ENCODE measurements at regions not wholly inside any gene's neighbourhood (a gene's known extent, or its start where the extent isn't known, plus 50 kb on each side); places are given as distances from the start of the nearest gene placed in this dataset.
A peak's percentile ranks its signal among the peaks of the same experiment; 100 is the strongest.

GRCh38 chr1:96872757-96873156 is 151.2 kb downstream of the PTBP2 start:
- H3K9me3 ChIP-seq (ENCODE audit: control insufficient read depth, insufficient read depth, low read depth, low read length) = no peaks in the 10 kb centered on the region
- H3K36me3 ChIP-seq (ENCODE audit: control insufficient read depth in 2 of 2, insufficient read depth in 1 of 2, low read length in 2 of 2) = no peaks in the 10 kb centered on the region
- no peak overlapping the region for H3K4me3 ChIP-seq (ENCODE audit: low read depth, low read length)
- no peak for TF ChIP-seq SP2 (tag by site-specific recombination; IDR thresholded peaks at IDR 0.05)
- TF ChIP-seq GLIS2 (tag by site-specific recombination; IDR thresholded peaks at IDR 0.05) = no peak
- TF ChIP-seq ZNF426 (tag by site-specific recombination; IDR thresholded peaks at IDR 0.05) = no peak
- no peak for TF ChIP-seq MYNN (tag by site-specific recombination; IDR thresholded peaks at IDR 0.05; ENCODE audit: borderline replicate concordance)
- TF ChIP-seq, protein P1, sequence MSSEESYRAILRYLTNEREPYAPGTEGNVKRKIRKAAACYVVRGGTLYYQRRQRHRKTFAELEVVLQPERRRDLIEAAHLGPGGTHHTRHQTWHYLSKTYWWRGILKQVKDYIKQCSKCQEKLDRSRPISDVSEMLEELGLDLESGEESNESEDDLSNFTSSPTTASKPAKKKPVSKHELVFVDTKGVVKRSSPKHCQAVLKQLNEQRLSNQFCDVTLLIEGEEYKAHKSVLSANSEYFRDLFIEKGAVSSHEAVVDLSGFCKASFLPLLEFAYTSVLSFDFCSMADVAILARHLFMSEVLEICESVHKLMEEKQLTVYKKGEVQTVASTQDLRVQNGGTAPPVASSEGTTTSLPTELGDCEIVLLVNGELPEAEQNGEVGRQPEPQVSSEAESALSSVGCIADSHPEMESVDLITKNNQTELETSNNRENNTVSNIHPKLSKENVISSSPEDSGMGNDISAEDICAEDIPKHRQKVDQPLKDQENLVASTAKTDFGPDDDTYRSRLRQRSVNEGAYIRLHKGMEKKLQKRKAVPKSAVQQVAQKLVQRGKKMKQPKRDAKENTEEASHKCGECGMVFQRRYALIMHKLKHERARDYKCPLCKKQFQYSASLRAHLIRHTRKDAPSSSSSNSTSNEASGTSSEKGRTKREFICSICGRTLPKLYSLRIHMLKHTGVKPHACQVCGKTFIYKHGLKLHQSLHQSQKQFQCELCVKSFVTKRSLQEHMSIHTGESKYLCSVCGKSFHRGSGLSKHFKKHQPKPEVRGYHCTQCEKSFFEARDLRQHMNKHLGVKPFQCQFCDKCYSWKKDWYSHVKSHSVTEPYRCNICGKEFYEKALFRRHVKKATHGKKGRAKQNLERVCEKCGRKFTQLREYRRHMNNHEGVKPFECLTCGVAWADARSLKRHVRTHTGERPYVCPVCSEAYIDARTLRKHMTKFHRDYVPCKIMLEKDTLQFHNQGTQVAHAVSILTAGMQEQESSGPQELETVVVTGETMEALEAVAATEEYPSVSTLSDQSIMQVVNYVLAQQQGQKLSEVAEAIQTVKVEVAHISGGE (tag by site-specific recombination; conservative IDR thresholded peaks at IDR 0.05; ENCODE audit: low read depth) = no peak
- no peak for TF ChIP-seq ZNF140 (tag by site-specific recombination; IDR thresholded peaks at IDR 0.05)
- no peak for TF ChIP-seq GFI1B (tag by site-specific recombination; IDR thresholded peaks at IDR 0.05)
- TF ChIP-seq GLIS1 (tag by site-specific recombination; IDR thresholded peaks at IDR 0.05) = no peak
- TF ChIP-seq ZIC2 (tag by site-specific recombination; IDR thresholded peaks at IDR 0.05) = no peak
- TF ChIP-seq YY2 (tag by site-specific recombination; IDR thresholded peaks at IDR 0.05) = no peak
- TF ChIP-seq, protein P2, sequence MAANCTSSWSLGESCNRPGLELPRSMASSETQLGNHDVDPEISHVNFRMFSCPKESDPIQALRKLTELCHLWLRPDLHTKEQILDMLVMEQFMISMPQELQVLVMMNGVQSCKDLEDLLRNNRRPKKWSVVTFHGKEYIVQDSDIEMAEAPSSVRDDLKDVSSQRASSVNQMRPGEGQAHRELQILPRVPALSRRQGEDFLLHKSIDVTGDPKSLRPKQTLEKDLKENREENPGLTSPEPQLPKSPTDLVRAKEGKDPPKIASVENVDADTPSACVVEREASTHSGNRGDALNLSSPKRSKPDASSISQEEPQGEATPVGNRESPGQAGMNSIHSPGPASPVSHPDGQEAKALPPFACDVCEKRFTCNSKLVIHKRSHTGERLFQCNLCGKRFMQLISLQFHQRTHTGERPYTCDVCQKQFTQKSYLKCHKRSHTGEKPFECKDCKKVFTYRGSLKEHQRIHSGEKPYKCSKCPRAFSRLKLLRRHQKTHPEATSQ (tag by site-specific recombination; IDR thresholded peaks at IDR 0.05) = no peak
- TF ChIP-seq PRDM4 (tag by site-specific recombination; IDR thresholded peaks at IDR 0.05) = no peak
- TF ChIP-seq KLF1 (tag by site-specific recombination; IDR thresholded peaks at IDR 0.05) = no peak
- CTCF ChIA-PET = interaction anchor here (0.6 to 0.7 kb wide), 3 partner anchors 38 to 1949 kb away, joined by 3 read pairs; no protein-coding TSS in a partner anchor
- H3K4me1 ChIP-seq (ENCODE audit: control insufficient read depth, insufficient read depth, low read length) = no peaks in the 10 kb centered on the region
- POLR2A ChIA-PET = no interaction called here
- H3K27ac ChIP-seq (ENCODE audit: extremely low read depth, low read depth, low read length) = no peak overlapping the region

DNA sequence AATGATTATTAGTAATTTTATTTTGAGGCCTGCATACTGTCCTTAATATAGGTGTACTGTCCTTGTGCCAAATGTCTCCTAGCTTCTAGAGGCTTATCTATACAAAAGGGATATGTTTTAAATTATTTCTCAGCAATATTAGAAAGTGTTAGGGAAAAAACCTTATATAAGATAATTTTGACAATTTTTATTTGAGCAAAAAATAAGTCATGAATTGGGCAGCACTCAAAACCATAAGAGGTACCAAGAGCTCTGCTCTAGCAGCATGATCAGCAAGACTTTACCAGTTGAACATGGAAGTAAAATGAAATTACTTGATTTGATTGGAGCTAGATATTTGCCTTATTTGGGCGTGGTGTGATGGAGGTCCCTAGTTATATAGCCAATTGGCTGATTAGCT is 157.1 kb downstream of the PTBP2 start:
- Histone ChIP-seq H3K27ac (ENCODE audit: extremely low read depth, low read depth, low read length) (no peak overlapping the region), H3K9me3 (ENCODE audit: control insufficient read depth, insufficient read depth, low read depth, low read length) (no peaks in the 10 kb centered on the region), H3K4me1 (ENCODE audit: control insufficient read depth, insufficient read depth, low read length) (no peaks in the 10 kb centered on the region), H3K4me3 (ENCODE audit: low read depth, low read length) (no peak overlapping the region), H3K36me3 (ENCODE audit: control insufficient read depth in 2 of 2, insufficient read depth in 1 of 2, low read length in 2 of 2) (no peaks in the 10 kb centered on the region)
- CTCF ChIA-PET = no interaction called here
- TF ChIP-seq ZNF274 (IDR thresholded peaks at IDR 0.05; ENCODE audit: low read length) = no peak
- TF ChIP-seq ZNF274 (tag by site-specific recombination; IDR thresholded peaks at IDR 0.05; ENCODE audit: borderline replicate concordance) = no peak
- peak; percentile 90 for TF ChIP-seq ZNF549 (tag by site-specific recombination; IDR thresholded peaks at IDR 0.05)
- POLR2A ChIA-PET = no interaction called here

GRCh38 chr1:96880626-96881025 is 159.0 kb downstream of the PTBP2 start:
- no peaks in the 10 kb centered on the region for H3K36me3 ChIP-seq (ENCODE audit: control insufficient read depth in 2 of 2, insufficient read depth in 1 of 2, low read length in 2 of 2)
- no peak overlapping the region for H3K27ac ChIP-seq (ENCODE audit: extremely low read depth, low read depth, low read length)
- CTCF ChIA-PET = interaction anchor here (0.7 kb wide), 1 partner anchor 1131 kb away, joined by 3 read pairs; no protein-coding TSS in a partner anchor
- POLR2A ChIA-PET = no interaction called here
- H3K9me3 ChIP-seq (ENCODE audit: control insufficient read depth, insufficient read depth, low read depth, low read length) = no peaks in the 10 kb centered on the region
- H3K4me3 ChIP-seq (ENCODE audit: low read depth, low read length) = no peak overlapping the region
- no peaks in the 10 kb centered on the region for H3K4me1 ChIP-seq (ENCODE audit: control insufficient read depth, insufficient read depth, low read length)
- TF ChIP-seq ZNF785 (tag by site-specific recombination; IDR thresholded peaks at IDR 0.05) (no peak), ZNF146 (tag by site-specific recombination; IDR thresholded peaks at IDR 0.05) (no peak), ZNF768 (tag by site-specific recombination; IDR thresholded peaks at IDR 0.05) (no peak), ZNF521 (tag by site-specific recombination; IDR thresholded peaks at IDR 0.05) (no peak), ZNF184 (tag by site-specific recombination; IDR thresholded peaks at IDR 0.05) (no peak), GLI4 (tag by site-specific recombination; IDR thresholded peaks at IDR 0.05) (no peak), ZNF571 (tag by site-specific recombination; IDR thresholded peaks at IDR 0.05) (no peak), KLF8 (tag by site-specific recombination; IDR thresholded peaks at IDR 0.05) (no peak), ZNF621 (tag by site-specific recombination; IDR thresholded peaks at IDR 0.05) (no peak), ZNF302 (tag by site-specific recombination; IDR thresholded peaks at IDR 0.05; ENCODE audit: low read depth) (no peak)
- TF ChIP-seq, protein P3, sequence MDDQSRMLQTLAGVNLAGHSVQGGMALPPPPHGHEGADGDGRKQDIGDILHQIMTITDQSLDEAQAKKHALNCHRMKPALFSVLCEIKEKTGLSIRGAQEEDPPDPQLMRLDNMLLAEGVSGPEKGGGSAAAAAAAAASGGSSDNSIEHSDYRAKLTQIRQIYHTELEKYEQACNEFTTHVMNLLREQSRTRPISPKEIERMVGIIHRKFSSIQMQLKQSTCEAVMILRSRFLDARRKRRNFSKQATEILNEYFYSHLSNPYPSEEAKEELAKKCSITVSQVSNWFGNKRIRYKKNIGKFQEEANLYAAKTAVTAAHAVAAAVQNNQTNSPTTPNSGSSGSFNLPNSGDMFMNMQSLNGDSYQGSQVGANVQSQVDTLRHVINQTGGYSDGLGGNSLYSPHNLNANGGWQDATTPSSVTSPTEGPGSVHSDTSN (CRISPR knock-in tag; IDR thresholded peaks at IDR 0.05) = no peak

Data from HEK293 (cell line).